Peyer's patch (tissue), 4 donors: ENCODE measurements at regions not wholly inside any gene's neighbourhood (a gene's known extent, or its start where the extent isn't known, plus 50 kb on each side); places are given as distances from the start of the nearest gene placed in this dataset.

ENCODE experiments used
- DNase-seq, 3 donors: peaks; one replicate each; pipeline ENCODE4 v3.0.0-alpha.2; 2017 to 2019
- H3K27ac ChIP-seq, 4 donors: fragments of 200-600 bp; sonication (generic); one replicate each; pipeline ENCODE4 v1.5.1; 2016 to 2019
- H3K27me3 ChIP-seq, 2 donors: fragments of 200-600 bp; sonication (generic); one replicate each; pipeline ENCODE4 v1.5.1; 2019
- H3K36me3 ChIP-seq, 3 donors: fragments of 200-600 bp; sonication (generic); one replicate each; pipeline ENCODE4 v1.5.1; 2016 to 2019
- H3K4me1 ChIP-seq, 4 donors: fragments of 200-600 bp; sonication (generic); one replicate each; pipeline ENCODE4 v1.5.1; 2016 to 2019
- H3K4me3 ChIP-seq, 4 donors: fragments of 200-600 bp; sonication (generic); 1 replicate in 3 of 4; 2 replicates in 1 of 4; pipeline ENCODE4 v1.5.1; 2016 to 2019; ENCODE audit warnings: mild to moderate bottlenecking in 1 of 4
- H3K9me3 ChIP-seq, 4 donors: fragments of 200-600 bp; sonication (generic); one replicate each; pipeline ENCODE4 v1.5.1; 2016 to 2019; ENCODE audit warnings: mild to moderate bottlenecking in 1 of 4
- CTCF ChIP-seq, 6 experiments: fragments of 450-650 bp in 4 of 6; fragments of 200-600 bp in 2 of 6; sonication (generic) in 1 of 6; IDR thresholded peaks; one replicate each; pipeline ENCODE4 v1.5.1; 2017 to 2019; ENCODE audit warnings: antibody characterized with exemption in 6 of 6, mild to moderate bottlenecking in 3 of 6, moderate library complexity in 1 of 6
- POLR2A ChIP-seq, 2 donors: fragments of 450-650 bp; IDR thresholded peaks; one replicate each; pipeline ENCODE4 v1.5.1; 2017; ENCODE audit warnings: antibody characterized with exemption in 2 of 2, mild to moderate bottlenecking in 2 of 2, moderate library complexity in 2 of 2

- Histone ChIP-seq H3K27ac (no peak overlapping the region), H3K4me3 (no peak overlapping the region), H3K4me1 (no peaks in the 10 kb centered on the region), H3K27me3 (no peaks in the 10 kb centered on the region), H3K36me3 (no peaks in the 10 kb centered on the region), H3K9me3 (no peaks in the 10 kb centered on the region)
- TF ChIP-seq CTCF (IDR thresholded peaks at IDR 0.05), result no peak
- TF ChIP-seq POLR2A (IDR thresholded peaks at IDR 0.05), result no peak
- no peak for DNase-seq
These were observed 153.5 kb upstream of the MTPN start for GRCh38 chr7:136130511-136131303.

DNA sequence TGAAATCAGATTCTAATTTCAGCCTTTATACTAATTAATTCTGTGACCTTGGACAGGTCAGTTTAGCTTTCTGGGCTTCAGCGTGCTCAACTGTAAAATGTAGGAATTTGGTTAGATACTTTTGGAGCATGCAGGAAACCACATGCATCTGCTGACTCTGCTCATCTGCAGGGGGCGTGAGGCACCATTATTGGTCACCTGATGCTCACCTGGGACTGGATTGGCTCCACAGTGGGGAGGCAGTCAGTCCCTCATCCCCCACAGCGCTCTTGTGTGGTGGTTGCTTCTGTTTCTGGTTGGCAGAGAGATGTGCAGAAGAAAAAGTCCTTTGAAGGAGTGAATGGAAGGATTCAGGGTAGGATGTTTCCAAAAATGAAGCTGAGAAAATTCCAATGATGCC, 150.9 kb upstream of the MTPN start:
- Histone ChIP-seq H3K9me3 (no peaks in the 10 kb centered on the region), H3K4me3 (no peak overlapping the region), H3K36me3 (no peaks in the 10 kb centered on the region), H3K27ac (no peak overlapping the region), H3K4me1 (no peaks in the 10 kb centered on the region), H3K27me3 (no peaks in the 10 kb centered on the region)
- DNase-seq, result no peak
- no peak for TF ChIP-seq POLR2A (IDR thresholded peaks at IDR 0.05)
- no peak for TF ChIP-seq CTCF (IDR thresholded peaks at IDR 0.05)

DNA sequence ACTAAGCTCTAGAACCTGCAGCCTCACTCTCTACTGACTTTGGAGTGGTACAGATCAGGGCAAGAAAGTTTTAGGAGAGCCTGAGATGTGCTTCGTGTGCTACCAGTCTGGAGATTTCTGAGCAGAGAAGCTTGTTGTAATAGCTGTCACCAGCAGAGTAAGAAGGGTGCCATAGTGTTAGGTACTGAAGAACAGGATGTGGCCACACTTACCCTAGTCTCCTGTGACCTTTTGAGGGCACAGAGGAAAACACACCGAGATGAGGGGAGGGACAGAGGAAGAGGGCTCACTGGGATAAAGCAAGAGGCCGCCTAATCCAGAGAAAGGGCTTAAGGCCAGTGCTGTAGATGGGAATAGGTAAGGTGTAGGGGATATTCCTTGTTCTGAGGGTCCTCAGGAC, 146.2 kb upstream of the MTPN start:
- TF ChIP-seq POLR2A (IDR thresholded peaks at IDR 0.05) (no peak), CTCF (IDR thresholded peaks at IDR 0.05) (no peak)
- no peak for DNase-seq
- no peaks in the 10 kb centered on the region for H3K27me3 ChIP-seq
- no peaks in the 10 kb centered on the region for H3K9me3 ChIP-seq
- no peak overlapping the region for H3K27ac ChIP-seq
- no peaks in the 10 kb centered on the region for H3K36me3 ChIP-seq
- H3K4me1 ChIP-seq, result no peaks in the 10 kb centered on the region
- no peak overlapping the region for H3K4me3 ChIP-seq

DNA sequence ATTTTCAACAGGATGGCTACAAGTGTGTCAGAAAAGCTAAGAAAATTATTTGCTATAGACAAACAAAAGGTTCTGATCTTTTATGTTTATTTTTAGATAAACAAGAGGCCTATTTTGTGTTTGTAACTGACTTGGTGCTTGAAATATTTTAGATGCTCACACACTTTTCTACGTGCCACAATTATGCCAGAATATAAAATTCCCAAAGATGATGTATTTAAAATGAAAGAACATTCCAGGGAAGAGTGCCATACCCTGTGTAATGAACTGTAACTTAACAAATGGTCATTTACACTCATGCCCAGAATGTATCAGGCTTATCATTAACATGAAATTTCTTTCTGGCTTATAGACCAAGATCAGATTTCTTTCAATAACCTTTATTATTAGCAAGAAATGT, 144.9 kb upstream of the MTPN start:
- Histone ChIP-seq H3K4me1 (no peaks in the 10 kb centered on the region), H3K27ac (no peak overlapping the region), H3K9me3 (no peaks in the 10 kb centered on the region), H3K4me3 (no peak overlapping the region), H3K27me3 (no peaks in the 10 kb centered on the region), H3K36me3 (no peaks in the 10 kb centered on the region)
- no peak for DNase-seq
- TF ChIP-seq CTCF (IDR thresholded peaks at IDR 0.05), result no peak
- TF ChIP-seq POLR2A (IDR thresholded peaks at IDR 0.05), result no peak

DNA sequence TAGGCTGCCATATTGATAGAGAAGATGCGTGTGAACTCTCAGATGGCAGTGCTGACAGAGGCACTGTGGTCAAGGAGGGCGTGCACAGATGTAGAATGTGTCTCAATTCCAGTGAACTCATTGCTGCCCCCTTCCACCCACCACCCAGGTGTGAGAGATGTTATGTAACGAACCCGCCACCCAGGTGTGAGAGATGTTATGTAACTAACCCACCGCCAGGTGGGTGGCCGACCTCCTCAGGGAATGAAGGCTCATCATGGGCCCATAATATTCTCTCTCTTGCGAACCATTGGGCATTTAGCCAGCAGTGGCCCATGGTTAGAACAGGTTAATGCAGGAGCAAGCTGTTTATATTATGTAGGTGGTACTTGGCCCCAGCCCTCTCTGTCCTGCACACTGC, 140.4 kb upstream of the MTPN start:
- Histone ChIP-seq H3K36me3 (no peaks in the 10 kb centered on the region), H3K4me3 (no peak overlapping the region), H3K9me3 (no peaks in the 10 kb centered on the region), H3K27ac (no peak overlapping the region), H3K27me3 (no peaks in the 10 kb centered on the region), H3K4me1 (no peaks in the 10 kb centered on the region)
- DNase-seq, result no peak
- TF ChIP-seq POLR2A (IDR thresholded peaks at IDR 0.05) (no peak), CTCF (IDR thresholded peaks at IDR 0.05) (no peak)

DNA sequence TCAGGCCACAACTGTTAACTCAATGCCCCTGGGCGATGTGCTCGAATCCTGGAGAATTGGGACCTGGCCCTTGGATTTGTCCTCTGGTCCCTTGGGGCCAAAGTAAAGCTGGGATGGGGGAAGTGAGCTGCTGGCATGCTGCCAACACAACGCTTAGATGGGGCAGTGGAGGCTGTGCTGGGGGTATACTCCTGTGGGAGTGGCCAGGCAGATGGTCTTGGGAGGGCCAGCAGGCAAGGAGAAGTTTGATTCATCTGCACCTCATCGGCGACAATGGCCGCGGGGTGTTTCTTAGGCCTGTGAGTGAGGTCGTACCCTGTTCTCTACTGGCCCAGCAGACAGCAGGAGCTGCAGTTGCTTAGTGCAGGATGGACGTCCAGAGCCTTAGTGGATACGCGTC, 139.0 kb upstream of the MTPN start:
- Histone ChIP-seq H3K9me3 (no peaks in the 10 kb centered on the region), H3K27ac (no peak overlapping the region), H3K27me3 (no peaks in the 10 kb centered on the region), H3K4me1 (no peaks in the 10 kb centered on the region), H3K36me3 (no peaks in the 10 kb centered on the region), H3K4me3 (no peak overlapping the region)
- no peak for TF ChIP-seq CTCF (IDR thresholded peaks at IDR 0.05)
- TF ChIP-seq POLR2A (IDR thresholded peaks at IDR 0.05), result no peak
- DNase-seq, result no peak
